ENCODE measurements at regions not wholly inside any gene's neighbourhood (a gene's known extent, or its start where the extent isn't known, plus 50 kb on each side); places are given as distances from the start of the nearest gene placed in this dataset.

DNA sequence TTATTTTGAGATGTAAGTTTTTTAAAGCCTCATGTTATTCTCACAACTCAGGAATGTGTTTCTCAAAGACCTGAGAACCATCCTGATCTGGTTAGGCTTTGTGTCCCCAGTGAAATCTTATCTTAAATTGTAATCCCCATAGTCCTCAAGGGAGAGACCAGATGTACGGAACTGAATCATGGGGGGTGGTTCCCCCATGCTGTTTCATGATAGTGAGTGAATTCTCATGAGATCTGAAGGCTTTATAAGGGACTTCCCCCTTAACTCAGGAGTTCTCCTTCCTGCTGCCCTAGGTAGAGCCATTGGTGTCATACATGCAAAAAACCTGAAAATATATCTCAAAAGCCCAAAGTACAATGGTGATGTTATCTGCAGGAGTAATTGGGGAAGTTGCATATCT lies 836.7 kb downstream of the CBLN2 start:
- CTCF ChIA-PET, result no interaction called here
- POLR2A ChIA-PET, result no interaction called here
- no peaks in the 10 kb centered on the region for H3K27me3 ChIP-seq (ENCODE audit: insufficient read depth, low read length)
- H3K4me3 ChIP-seq (replicated peaks in 1 of 2; ENCODE audit: low read depth in 1 of 2, low read length in 2 of 2), result no peak overlapping the region
- no peaks in the 10 kb centered on the region for H3K79me2 ChIP-seq (ENCODE audit: insufficient read depth, low read length)
- RAD21 ChIA-PET (ENCODE audit: low non-redundant PET in 1 of 2, low total read pairs in 2 of 2, uncharacterized antibody in 2 of 2, unreplicated experiment in 2 of 2), result no interaction called here
- no peak overlapping the region for H2AFZ ChIP-seq (ENCODE audit: low read depth, low read length, poor library complexity, severe bottlenecking)
- TF ChIP-seq RAD21 (IDR thresholded peaks at IDR 0.05; ENCODE audit: low read depth) (no peak), EGR1 (IDR thresholded peaks at IDR 0.05; ENCODE audit: low read depth) (no peak), ZNF274 (IDR thresholded peaks at IDR 0.05; ENCODE audit: low read depth, low read length) (no peak), POLR2AphosphoS5 (IDR thresholded peaks at IDR 0.05; ENCODE audit: low read depth, low read length) (no peak), CTCF (IDR thresholded peaks at IDR 0.05 in 2 of 3, conservative IDR thresholded peaks at IDR 0.05 in 1 of 3; ENCODE audit: borderline replicate concordance in 1 of 3, insufficient read depth in 1 of 3, low read depth in 2 of 3, low read length in 2 of 3) (no peak), YY1 (IDR thresholded peaks at IDR 0.05; ENCODE audit: extremely low read depth, insufficient replicate concordance, low read depth, low read length) (no peak), ELF1 (IDR thresholded peaks at IDR 0.05; ENCODE audit: borderline replicate concordance, low read depth) (no peak), SRF (IDR thresholded peaks at IDR 0.05; ENCODE audit: low read depth) (no peak), JUND (IDR thresholded peaks at IDR 0.05) (no peak), POLR2A (IDR thresholded peaks at IDR 0.05; ENCODE audit: borderline replicate concordance, extremely low read depth, insufficient read depth, insufficient read length) (no peak)
- TF ChIP-seq, protein P1, sequence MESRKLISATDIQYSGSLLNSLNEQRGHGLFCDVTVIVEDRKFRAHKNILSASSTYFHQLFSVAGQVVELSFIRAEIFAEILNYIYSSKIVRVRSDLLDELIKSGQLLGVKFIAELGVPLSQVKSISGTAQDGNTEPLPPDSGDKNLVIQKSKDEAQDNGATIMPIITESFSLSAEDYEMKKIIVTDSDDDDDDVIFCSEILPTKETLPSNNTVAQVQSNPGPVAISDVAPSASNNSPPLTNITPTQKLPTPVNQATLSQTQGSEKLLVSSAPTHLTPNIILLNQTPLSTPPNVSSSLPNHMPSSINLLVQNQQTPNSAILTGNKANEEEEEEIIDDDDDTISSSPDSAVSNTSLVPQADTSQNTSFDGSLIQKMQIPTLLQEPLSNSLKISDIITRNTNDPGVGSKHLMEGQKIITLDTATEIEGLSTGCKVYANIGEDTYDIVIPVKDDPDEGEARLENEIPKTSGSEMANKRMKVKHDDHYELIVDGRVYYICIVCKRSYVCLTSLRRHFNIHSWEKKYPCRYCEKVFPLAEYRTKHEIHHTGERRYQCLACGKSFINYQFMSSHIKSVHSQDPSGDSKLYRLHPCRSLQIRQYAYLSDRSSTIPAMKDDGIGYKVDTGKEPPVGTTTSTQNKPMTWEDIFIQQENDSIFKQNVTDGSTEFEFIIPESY (IDR thresholded peaks at IDR 0.05; ENCODE audit: extremely low read depth, insufficient replicate concordance, low read length), result no peak
- TF ChIP-seq, protein P2, sequence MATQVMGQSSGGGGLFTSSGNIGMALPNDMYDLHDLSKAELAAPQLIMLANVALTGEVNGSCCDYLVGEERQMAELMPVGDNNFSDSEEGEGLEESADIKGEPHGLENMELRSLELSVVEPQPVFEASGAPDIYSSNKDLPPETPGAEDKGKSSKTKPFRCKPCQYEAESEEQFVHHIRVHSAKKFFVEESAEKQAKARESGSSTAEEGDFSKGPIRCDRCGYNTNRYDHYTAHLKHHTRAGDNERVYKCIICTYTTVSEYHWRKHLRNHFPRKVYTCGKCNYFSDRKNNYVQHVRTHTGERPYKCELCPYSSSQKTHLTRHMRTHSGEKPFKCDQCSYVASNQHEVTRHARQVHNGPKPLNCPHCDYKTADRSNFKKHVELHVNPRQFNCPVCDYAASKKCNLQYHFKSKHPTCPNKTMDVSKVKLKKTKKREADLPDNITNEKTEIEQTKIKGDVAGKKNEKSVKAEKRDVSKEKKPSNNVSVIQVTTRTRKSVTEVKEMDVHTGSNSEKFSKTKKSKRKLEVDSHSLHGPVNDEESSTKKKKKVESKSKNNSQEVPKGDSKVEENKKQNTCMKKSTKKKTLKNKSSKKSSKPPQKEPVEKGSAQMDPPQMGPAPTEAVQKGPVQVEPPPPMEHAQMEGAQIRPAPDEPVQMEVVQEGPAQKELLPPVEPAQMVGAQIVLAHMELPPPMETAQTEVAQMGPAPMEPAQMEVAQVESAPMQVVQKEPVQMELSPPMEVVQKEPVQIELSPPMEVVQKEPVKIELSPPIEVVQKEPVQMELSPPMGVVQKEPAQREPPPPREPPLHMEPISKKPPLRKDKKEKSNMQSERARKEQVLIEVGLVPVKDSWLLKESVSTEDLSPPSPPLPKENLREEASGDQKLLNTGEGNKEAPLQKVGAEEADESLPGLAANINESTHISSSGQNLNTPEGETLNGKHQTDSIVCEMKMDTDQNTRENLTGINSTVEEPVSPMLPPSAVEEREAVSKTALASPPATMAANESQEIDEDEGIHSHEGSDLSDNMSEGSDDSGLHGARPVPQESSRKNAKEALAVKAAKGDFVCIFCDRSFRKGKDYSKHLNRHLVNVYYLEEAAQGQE (IDR thresholded peaks at IDR 0.05; ENCODE audit: low read depth), result no peak
- DNase-seq (ENCODE audit: low read depth, low spot score) (no peak), ATAC-seq (no peak)
- H3K27ac ChIP-seq (ENCODE audit: low read depth, low read length), result no peak overlapping the region
- H3K9me3 ChIP-seq (ENCODE audit: control insufficient read depth in 1 of 2, insufficient read depth in 1 of 2, low read depth in 1 of 2, low read length in 2 of 2), result peaks cover 4 to 15% of the 10 kb centered on the region in 2 experiments; a peak in 2 of 4 replicates
- BruUV-seq (replicated peaks), result no TSS peak
- H3K36me3 ChIP-seq (ENCODE audit: control insufficient read depth in 1 of 2, insufficient read depth in 2 of 2, low read length in 2 of 2), result no peaks in the 10 kb centered on the region
- intact Hi-C loops (cut with micrococcal nuclease), result no loop called here
- no peaks in the 10 kb centered on the region for H3K9me2 ChIP-seq (ENCODE audit: insufficient read depth)
- H3K4me2 ChIP-seq (ENCODE audit: low read length), result no peak overlapping the region
- H3K9ac ChIP-seq (ENCODE audit: low read length), result no peak overlapping the region
- H3K4me1 ChIP-seq (ENCODE audit: control insufficient read depth in 1 of 2, insufficient read depth in 2 of 2, low read length in 2 of 2), result no peaks in the 10 kb centered on the region
- no peaks in the 10 kb centered on the region for H4K20me1 ChIP-seq (ENCODE audit: insufficient read depth)

All from HCT116 (cell line).